SK-N-SH treated with all-trans-retinoic acid at 6 μM for 48 hours (cell line): ENCODE measurements at regions not wholly inside any gene's neighbourhood (a gene's known extent, or its start where the extent isn't known, plus 50 kb on each side); places are given as distances from the start of the nearest gene placed in this dataset.

ENCODE experiments used
- ARNTL ChIP-seq: fragments of 450-650 bp; formaldehyde crosslinking; IDR thresholded peaks from 2 replicates; pipeline ENCODE4 v1.5.0; 2020; ENCODE audit warnings: low read depth, mild to moderate bottlenecking, moderate library complexity, borderline replicate concordance
- GLIS3 ChIP-seq: fragments of 250-450 bp; sonication (Bioruptor Pico); IDR thresholded peaks from 2 replicates; pipeline ENCODE4 v1.5.0; 2020; ENCODE audit warnings: mild to moderate bottlenecking, moderate library complexity
- RARB ChIP-seq: fragments of 250-450 bp; sonication (Bioruptor Pico); IDR thresholded peaks from 2 replicates; pipeline ENCODE4 v1.8.0; 2021; ENCODE audit warnings: mild to moderate bottlenecking, moderate library complexity
- ZNF70 ChIP-seq: fragments of 450-650 bp; formaldehyde crosslinking; IDR thresholded peaks from 2 replicates; pipeline ENCODE4 v1.5.0; 2020; ENCODE audit warnings: mild to moderate bottlenecking, moderate library complexity
- ZNF8 ChIP-seq: fragments of 450-650 bp; formaldehyde crosslinking; IDR thresholded peaks from 2 replicates; pipeline ENCODE4 v1.5.0; 2020; ENCODE audit warnings: mild to moderate bottlenecking, moderate library complexity
- TF ChIP-seq, protein P1 (sequence below): fragments of 250-450 bp; sonication (Bioruptor Pico); IDR thresholded peaks from 2 replicates; pipeline ENCODE4 v1.8.0; 2020; ENCODE audit warnings: mild to moderate bottlenecking, moderate library complexity, borderline replicate concordance
- TF ChIP-seq, protein P2 (sequence below): fragments of 250-450 bp; sonication (Bioruptor Pico); IDR thresholded peaks from 2 replicates; pipeline ENCODE4 v1.5.0; 2020; ENCODE audit warnings: mild to moderate bottlenecking, moderate library complexity

DNA sequence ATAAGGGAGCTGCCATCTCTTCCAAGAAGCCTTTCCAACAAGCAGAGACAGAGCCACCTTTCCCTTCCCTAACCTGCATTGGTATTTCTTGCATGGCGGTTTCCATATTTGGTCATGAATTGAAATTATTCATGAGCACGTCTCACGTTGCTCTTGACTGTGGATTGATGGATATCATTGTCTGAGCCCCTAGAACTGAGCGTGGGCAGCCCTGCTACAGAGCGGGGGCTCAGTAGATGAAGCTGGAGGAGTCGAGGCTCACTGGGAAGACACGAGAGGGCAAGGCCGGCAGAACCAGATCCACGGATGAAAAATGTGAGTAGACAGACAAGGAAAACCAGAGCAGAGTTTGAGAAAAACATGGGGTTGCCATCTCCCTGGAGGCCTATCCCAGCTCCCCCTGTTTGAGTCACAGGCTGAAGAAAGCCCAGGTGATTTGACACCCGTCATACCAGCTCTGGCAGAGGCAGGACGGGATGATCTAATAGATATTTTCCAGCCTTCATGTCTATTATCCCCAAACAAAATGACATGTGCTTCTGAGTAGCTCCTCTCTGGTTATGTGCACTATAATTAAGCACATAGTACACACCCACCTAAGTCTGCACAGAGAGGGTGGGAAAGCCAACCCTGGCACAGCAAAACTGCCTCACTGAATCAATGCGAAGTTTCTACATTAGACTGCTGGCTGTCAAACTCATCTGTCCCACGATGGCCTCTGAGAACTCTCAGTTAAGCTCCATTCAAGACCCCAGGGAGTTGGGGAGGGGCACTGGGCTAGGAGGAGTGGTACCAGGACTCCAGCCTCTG, 363.5 kb upstream of the KLHL29 start:
- no peak for TF ChIP-seq ZNF8 (CRISPR knock-in tag)
- TF ChIP-seq GLIS3 (CRISPR knock-in tag): no peak
- TF ChIP-seq, protein P1, sequence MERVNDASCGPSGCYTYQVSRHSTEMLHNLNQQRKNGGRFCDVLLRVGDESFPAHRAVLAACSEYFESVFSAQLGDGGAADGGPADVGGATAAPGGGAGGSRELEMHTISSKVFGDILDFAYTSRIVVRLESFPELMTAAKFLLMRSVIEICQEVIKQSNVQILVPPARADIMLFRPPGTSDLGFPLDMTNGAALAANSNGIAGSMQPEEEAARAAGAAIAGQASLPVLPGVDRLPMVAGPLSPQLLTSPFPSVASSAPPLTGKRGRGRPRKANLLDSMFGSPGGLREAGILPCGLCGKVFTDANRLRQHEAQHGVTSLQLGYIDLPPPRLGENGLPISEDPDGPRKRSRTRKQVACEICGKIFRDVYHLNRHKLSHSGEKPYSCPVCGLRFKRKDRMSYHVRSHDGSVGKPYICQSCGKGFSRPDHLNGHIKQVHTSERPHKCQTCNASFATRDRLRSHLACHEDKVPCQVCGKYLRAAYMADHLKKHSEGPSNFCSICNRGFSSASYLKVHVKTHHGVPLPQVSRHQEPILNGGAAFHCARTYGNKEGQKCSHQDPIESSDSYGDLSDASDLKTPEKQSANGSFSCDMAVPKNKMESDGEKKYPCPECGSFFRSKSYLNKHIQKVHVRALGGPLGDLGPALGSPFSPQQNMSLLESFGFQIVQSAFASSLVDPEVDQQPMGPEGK (CRISPR knock-in tag): no peak
- no peak for TF ChIP-seq RARB
- TF ChIP-seq, protein P2, sequence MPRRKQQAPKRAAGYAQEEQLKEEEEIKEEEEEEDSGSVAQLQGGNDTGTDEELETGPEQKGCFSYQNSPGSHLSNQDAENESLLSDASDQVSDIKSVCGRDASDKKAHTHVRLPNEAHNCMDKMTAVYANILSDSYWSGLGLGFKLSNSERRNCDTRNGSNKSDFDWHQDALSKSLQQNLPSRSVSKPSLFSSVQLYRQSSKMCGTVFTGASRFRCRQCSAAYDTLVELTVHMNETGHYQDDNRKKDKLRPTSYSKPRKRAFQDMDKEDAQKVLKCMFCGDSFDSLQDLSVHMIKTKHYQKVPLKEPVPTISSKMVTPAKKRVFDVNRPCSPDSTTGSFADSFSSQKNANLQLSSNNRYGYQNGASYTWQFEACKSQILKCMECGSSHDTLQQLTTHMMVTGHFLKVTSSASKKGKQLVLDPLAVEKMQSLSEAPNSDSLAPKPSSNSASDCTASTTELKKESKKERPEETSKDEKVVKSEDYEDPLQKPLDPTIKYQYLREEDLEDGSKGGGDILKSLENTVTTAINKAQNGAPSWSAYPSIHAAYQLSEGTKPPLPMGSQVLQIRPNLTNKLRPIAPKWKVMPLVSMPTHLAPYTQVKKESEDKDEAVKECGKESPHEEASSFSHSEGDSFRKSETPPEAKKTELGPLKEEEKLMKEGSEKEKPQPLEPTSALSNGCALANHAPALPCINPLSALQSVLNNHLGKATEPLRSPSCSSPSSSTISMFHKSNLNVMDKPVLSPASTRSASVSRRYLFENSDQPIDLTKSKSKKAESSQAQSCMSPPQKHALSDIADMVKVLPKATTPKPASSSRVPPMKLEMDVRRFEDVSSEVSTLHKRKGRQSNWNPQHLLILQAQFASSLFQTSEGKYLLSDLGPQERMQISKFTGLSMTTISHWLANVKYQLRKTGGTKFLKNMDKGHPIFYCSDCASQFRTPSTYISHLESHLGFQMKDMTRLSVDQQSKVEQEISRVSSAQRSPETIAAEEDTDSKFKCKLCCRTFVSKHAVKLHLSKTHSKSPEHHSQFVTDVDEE (CRISPR knock-in tag): no peak
- no peak for TF ChIP-seq ARNTL (CRISPR knock-in tag)
- TF ChIP-seq ZNF70 (CRISPR knock-in tag): no peak
